ENCODE measurements at regions not wholly inside any gene's neighbourhood (a gene's known extent, or its start where the extent isn't known, plus 50 kb on each side); places are given as distances from the start of the nearest gene placed in this dataset.
"Not testable (repeated sequence)": the region's sequence is repeated elsewhere in the genome, so short reads cannot be mapped to it uniquely, and the experiment has no call there.

DNA sequence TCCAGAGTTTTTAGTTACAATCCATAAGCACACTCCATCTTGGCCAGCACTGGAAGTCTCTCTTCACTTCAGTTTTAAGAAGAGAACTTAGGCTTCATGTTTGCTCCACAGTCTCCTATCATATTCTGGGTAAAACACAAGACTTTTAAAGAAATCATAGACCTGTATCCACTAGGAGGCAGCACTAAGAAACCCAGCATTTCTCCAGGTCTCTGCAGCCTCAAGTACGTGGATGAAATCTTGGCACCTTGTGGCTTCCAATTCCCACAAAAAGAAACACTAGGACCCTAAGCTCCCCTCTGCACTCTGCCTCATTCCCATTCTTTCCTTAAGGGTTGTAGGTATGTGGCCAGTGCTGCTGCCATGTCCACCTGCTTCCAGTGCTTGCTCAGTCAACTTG, 367.3 kb upstream of the CASK start:
- no peak for DNase-seq (ENCODE audit: extremely low read depth in 1 of 2, low read depth in 1 of 2)

DNA sequence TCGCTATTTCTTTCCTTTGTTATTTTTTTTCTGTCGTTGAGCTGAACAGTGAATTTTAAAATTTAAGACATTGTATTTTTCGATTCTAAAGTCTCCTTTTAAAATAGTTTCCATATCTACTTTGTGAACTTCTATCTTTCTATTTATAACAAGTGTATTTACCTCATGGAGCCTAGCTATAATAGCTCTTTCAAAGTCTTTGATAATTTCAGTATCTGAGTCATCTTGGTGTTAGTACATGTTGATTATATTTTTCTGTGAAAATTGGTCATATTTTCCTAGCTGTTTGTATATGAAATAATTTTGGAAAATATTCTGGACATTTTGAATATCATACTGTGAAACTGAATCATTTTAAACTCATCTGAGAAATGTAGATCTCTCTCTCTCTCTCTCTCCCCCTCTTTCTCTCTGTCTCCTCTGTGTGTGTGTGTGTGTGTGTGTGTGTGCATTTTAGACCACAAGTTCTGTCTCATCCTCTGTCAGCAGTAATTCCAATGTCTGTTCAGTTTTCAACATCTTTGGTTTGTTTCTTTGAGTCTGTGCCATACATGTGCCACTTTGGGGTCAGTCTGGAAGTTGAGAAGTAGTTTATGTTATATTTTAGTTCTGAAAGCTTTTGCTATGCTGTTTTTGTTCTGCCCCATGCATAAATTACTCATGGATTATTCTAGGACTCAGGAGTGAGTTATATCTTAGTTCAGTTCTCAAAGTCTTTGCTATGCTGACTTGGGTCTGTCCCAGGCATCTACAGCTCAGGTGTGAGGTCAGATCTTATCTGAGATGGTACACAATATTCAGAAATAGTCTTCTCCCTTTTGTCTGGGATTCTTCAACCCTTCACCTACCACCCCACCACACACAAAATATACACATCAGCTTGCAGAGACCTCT, 366.4 kb upstream of the CASK start:
- DNase-seq (ENCODE audit: extremely low read depth in 1 of 2, low read depth in 1 of 2), result no peak

DNA sequence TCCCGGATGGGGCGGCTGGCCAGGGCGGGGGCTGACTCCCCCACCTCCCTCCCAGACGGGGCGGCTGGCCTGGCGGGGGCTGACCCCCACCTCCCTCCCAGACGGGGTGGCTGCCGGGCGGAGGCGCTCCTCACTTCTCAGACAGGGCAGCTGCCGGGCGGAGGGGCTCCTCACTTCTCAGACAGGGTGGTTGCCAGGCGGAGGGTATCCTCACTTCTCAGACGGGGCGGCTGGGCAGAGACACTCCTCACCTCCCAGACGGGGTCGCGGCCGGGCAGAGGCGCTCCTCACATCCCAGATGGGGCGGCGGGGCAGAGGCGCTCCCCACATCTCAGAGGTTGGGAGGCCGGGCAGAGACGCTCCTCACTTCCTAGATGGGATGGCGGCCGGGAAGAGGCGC, 362.3 kb upstream of the CASK start:
- DNase-seq (ENCODE audit: extremely low read depth in 1 of 2, low read depth in 1 of 2), result not testable (repeated sequence)

DNA sequence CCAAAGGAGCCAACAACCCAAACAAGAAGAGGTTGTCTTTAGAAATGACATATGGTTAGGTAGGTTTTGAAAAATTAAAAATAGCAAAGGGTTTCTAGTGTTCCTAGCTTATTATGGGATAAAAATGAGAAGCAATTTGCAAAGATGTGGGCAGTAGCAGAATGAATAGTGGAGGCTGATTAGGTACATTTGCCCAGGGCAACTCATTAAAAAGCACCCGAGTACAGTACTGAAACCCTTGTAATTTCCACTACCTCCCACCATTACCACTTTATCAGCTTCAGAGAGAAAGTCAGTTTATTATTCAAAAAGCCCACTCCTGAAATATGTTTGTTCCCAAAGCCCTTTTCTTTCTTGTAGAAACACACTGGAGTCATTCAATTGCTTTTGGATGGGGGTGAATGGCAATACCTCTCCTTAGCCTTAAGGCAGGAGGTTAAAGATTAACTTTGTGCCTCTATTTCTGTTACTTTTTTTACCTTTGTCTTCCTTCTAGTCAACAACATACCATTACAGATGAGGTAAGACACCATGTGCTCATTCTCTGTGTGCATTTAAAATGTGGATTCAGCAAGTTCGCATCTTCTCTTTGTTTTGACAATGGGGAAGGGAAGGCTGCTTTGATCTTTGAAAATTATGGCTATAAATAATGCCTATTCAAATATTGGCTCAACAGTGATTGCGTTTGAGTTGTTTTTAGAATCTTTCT, 353.8 kb upstream of the CASK start:
- DNase-seq (ENCODE audit: extremely low read depth in 1 of 2, low read depth in 1 of 2), result no peak

DNA sequence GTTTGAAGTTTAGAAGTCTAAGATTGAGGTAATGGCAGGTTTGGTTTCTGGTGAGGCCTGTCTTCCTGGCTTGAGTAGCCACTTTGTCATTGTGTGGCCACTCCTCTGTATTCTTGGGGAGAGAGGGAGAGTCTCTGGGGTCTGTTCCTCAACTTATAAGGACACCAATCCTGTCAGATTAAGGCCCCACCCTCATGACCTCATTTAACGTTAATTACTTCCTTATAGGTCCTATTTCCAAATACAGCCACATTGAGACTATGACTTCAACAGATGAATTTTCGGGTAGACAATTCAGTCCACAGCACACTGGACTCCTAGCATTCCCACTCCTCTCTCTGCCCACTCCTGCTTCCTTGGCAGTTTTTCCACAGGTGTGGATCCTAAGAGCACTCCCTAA, 350.8 kb upstream of the CASK start:
- DNase-seq (ENCODE audit: extremely low read depth in 1 of 2, low read depth in 1 of 2), result no peak

DNA sequence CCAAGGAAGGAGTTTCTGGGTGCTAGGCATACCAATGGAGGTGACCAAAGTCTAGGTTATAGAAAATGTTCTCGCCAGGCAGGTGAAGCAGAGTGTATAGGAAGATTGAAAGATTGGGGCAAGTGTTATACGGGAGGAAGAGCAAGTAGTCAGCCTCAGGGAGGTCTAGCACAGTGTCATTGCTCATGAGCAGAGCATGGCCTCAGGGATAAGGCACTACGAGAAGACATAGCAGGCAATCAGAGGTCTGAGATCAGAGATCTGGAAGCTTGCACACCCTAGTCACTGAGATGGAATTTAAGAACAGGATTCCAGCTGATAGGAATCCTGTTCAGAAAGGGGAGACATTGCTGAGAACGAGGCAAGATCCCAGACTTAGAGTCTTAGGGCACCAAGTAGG, 350.0 kb upstream of the CASK start:
- no peak for DNase-seq (ENCODE audit: extremely low read depth in 1 of 2, low read depth in 1 of 2)

DNA sequence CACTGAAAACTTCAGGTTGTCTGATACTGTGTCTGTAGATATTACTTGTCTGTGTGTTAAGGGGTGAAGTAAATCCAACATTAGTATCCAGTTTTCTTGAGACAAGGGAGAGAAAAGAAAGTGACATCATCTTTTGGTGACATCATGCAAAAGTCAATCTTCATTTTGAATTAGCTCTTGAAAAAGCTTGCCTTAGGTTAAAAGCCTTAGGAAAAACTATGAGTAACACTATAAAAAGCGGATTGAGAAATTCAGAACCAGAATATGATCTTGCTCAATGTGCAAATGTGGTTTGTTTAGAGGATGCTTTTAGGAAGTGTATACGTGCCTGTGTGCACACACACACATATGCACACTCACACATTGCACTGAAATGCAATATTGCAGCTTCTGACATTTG, 345.8 kb upstream of the CASK start:
- DNase-seq (ENCODE audit: extremely low read depth in 1 of 2, low read depth in 1 of 2), result no peak

DNA sequence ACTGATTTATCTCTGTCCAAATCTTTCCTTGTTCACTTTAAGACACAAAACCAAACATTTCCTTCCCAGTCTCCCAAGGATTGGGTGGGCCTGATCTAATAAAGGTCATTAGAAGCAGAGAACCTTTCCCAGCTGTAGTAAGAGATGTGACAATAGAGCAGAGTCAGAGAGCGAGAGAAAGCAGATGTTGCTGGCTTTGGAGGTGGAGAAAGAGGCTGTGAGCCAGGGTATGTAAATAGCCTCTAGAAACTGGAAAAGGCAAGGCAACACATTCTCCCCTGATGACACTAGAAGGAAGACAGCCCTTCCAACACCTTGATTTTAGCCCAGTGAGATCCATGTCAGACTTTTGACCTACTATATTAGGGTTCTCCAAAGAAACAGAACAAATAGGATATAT, 337.5 kb upstream of the CASK start:
- no peak for DNase-seq (ENCODE audit: extremely low read depth in 1 of 2, low read depth in 1 of 2)

DNA sequence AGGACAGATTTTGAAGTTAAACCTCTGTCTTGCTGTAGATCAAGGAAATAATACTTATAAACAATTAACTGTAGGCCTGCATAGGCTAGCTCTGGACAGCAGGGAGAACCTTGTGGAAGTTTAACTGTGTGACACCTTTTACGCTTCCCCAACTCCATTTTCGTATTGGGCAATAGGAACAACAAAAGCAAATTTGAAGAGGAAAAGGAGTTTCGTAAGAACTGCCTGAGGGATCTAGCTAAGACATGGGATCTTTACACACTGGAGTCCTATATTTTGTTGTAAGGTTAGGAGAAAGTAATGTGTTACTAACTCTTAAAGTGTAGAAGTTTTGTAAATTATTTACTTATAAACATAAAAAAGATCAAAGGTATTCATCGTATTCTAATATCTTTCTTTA, 324.9 kb upstream of the CASK start:
- DNase-seq (ENCODE audit: extremely low read depth in 1 of 2, low read depth in 1 of 2), result no peak

DNA sequence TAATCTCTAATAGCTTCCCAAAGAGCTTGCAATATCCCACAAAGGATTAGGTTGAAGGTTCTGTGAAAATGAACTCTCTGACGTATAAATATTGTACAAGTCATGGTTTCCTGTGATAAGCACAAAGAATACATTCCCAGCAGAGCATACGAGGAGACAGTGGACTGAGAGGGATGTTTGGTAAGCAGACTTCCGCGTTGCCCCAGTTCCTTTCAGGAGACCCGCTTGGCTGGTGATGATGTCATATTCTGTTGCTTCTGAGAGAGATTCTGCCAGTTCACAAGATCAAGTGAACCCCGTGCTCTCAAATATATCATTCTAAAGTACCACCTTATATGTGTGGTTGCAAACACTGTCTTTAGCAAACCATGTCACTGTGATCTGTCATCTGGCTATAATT, 323.9 kb upstream of the CASK start:
- no peak for DNase-seq (ENCODE audit: extremely low read depth in 1 of 2, low read depth in 1 of 2)

DNA sequence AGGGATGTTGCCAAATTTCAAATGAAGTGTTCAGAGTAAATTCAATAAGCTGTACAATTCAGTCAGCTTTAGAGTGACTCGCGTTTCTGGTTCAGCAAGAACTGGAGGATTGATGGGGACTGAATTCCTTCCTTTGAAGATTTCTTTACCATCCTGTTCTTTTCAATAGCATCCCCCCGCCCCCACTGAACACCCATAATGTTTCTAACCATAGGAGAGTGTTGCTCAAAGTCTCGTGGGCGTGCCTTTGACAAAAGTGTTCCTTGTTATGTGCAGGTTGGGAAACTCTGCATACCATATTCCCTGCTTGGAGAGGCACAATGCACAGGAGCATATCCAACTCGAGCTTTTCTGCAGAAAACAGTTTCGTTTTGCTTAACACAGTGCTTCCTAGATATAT, 323.5 kb upstream of the CASK start:
- no peak for DNase-seq (ENCODE audit: extremely low read depth in 1 of 2, low read depth in 1 of 2)

DNA sequence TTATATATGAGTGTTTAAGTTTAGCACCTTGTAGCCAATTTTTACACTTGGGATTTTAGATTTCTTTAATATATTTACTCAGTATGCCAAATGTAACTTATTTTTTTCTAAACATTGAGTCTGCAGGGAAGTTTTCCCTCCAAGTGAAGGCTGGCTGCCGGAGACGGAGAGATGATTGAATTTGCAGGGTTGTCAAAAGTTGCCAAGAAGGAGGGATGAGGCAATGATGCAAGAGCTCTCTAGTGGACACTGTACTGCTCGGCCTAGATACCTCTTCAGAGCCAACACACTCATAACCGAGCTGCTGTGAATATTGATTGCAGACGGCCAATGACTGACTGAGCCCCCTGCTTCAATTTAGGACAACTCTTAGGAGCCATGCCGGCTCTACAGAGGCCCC, 318.6 kb upstream of the CASK start:
- no peak for DNase-seq (ENCODE audit: extremely low read depth in 1 of 2, low read depth in 1 of 2)

DNA sequence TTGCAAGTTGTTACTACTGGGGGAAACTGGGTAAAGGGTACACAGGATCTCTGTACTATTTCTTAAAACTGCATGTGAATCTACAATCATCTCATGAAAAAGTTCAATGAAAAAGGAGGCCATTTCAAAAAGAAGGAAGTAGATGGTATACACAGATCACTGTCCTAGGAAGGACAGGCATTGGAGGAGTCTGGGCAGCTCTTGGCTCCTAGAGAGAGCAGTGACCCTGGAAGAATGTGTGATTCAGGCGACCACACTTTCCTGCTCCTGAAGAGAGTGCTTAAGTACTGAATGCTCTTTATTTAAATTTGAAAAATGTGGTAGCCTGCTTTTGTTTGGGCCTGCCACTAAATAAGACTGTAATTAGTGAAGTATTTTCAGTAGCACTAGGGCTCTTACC, 318.1 kb upstream of the CASK start:
- no peak for DNase-seq (ENCODE audit: extremely low read depth in 1 of 2, low read depth in 1 of 2)

DNA sequence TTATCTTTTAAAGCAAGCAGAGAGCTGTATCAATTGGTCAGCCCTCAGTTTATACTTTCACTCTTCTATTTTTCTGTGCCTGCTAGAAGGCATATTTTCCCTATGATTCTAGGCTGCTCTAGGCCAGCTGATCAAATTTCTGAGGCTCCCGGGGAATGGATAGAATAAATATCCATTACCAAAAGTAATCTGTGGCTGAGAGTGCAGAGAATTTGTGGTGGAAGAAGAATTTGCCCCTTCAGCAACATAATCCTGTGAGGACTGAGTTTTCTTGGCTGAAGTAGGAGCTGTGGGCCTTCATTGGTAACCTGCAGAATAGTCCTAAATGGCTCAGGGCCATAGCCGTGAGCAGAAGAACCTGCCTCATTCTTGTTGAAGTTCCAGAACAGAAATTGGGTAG, 314.6 kb upstream of the CASK start:
- DNase-seq (ENCODE audit: extremely low read depth in 1 of 2, low read depth in 1 of 2), result no peak

DNA sequence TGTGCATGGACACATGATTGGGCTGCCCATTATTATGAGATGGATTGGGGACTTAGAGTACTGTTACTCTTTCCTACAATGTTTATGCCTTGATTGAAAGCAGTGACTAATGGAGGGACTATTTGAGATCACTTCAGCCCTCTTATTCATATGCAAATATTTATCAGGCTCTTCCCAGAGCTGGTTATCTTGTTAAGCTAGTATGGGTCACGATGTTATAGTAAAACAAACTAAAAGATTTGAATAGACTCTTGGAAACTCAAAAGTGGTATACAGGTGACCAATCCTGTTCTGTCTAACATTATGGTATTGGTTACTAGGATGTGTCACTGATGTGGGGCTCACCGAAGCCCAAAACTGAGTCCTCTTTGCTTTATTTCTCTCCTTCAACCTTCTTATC, 306.2 kb upstream of the CASK start:
- no peak for DNase-seq (ENCODE audit: extremely low read depth in 1 of 2, low read depth in 1 of 2)

DNA sequence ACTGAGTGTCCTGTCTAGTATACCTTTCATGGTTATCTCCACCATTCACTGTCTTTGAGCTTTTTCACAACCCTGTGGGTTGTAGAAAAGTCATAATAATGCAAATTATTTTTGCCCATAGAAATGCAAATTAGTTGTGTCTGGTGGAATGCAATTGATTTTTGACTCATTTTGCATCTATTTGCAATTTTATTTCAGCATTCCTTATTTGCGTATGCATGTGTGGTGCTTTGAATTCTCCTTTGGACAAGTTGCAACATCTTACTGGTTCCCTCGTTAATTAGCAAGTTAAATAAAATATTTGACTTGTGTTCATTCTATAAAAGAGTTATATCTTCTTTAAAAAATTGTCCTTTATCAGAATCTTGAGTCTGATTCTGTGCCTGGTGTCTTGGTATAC, 297.3 kb upstream of the CASK start:
- no peak for DNase-seq (ENCODE audit: extremely low read depth in 1 of 2, low read depth in 1 of 2)

DNA sequence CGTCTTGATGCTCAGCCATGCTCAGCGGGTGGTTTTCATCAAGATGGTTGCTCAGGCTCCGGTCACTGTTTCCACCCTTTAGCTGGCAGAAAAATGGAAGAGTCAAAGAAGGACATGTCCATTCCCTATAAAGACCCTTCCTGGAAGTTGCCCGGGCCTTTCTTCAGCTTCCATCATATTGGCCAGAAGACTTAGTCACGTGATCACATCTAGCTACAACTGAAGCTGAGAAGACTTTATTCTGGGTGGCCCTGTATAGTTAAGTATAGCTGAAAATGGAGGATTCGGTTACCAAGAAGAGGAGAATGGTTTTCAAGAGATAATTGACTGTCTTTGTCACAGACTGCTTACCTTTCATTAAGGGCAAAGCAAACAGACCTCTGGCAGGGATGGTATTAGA, 296.7 kb upstream of the CASK start:
- no peak for DNase-seq (ENCODE audit: extremely low read depth in 1 of 2, low read depth in 1 of 2)

DNA sequence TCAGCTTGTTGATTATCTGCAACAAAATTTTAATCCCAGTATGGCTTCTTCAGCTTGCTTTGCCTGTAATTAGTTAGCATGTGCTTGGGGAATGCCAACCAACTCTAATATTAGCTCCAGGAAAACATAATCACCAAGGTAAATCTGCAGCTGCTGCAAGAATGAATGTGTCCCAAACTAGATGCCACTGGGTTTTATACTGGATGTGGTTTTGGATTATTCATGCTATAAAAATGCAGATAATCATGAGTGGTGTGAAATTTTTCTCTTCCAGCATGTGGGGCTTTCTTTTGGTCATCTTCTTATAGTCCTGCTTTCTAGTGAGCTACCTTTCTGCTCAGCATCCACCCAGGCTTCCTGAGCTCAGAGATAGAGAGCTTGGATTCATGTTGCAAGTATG, 295.9 kb upstream of the CASK start:
- no peak for DNase-seq (ENCODE audit: extremely low read depth in 1 of 2, low read depth in 1 of 2)

DNA sequence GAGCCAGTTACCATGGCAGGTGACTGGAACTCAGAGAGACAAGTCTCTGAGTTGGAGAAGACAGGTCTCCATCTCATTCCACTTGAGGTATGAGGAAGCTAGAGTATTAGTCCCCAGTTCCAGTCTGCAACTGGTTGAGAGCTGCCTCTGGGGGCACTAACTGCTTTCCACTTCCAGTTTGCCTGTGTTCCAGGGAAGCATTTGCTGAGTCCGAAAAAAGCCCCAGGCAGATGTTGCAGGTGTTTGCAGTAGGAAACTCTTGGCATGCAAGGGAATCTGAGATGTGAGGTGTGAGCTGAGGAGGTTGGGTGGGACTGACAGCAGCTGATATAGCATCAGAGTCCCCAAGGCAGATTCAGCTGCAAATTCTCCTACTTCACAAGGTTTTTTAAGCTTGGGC, 272.2 kb upstream of the CASK start:
- DNase-seq (ENCODE audit: extremely low read depth in 1 of 2, low read depth in 1 of 2), result no peak

DNA sequence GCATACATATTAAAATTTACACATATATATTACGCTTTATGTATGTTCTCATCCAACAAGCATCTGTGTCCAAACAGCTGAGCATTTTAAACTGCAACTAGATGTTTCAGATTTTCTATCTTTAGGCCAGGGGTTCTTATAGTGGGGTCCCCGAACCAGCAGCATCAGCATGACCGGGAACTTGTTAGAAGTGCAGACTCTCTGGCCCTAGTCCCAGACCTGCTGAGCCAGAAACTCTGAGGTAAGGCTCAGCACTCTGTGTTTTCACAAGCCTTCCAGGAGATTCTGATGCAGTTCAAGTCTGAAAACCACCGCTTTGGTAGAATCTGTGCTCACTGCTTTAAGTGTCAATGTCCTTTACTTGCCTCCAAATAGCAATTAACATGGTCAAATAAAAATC, 266.2 kb upstream of the CASK start:
- no peak for DNase-seq (ENCODE audit: extremely low read depth in 1 of 2, low read depth in 1 of 2)

DNA sequence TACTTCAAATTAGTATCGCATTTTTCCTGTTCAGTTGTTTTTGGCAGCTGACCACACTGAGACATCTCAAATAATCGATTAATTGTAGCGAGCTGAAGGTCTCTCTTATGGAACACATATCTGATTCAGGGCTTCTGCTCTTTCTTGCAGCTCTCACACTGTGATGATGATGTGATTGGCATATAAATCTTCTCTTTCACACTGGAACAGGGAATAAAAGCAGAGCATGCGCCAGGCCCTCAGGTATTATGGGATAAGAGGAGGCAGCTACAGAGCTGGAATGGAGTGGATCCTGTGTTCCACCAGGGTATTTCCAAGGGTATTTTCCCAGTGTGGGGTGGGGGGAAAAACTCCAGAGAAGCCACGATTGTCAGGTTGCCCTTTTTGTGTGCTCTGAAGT, 265.4 kb upstream of the CASK start:
- DNase-seq (ENCODE audit: extremely low read depth in 1 of 2, low read depth in 1 of 2), result no peak

DNA sequence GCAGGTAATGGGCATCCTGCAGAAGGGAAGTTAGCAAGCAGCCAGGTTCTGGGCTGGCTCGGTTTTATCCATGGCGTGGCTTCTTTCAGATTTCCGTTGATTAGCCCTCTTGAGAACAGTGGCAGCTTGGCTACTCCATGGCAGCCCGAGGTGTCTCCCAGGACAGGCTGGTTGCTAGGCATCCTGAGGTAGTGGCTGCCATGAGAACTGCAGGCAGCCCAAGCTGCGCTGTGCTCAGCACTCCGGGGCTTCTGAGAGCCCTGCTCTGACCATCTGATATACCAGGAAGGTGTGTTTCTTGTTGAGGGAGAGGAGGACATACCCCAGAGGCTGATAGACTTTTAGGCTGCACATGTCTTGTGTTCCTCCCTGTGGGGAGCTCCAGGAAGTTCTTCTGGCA, 253.4 kb upstream of the CASK start:
- DNase-seq (ENCODE audit: extremely low read depth in 1 of 2, low read depth in 1 of 2), result no peak

DNA sequence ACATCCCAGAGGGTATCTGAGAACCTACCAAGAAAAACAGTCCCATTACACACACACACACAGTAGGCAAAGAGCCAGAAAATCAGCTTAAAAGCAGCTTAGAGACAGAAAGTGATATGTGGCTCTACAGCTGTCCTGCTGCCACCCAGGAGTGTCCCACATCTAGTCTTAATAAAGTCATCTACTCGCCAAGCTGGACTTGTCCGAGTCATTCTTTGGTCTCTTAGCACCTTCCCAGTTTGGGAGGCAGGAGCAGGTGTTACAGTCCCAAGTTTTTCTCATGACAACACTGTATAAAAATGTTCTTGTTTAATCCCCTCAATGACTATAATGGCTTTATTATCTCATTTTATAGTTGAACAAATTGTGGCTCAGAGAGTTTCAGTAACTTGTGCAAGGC, 252.5 kb upstream of the CASK start:
- no peak for DNase-seq (ENCODE audit: extremely low read depth in 1 of 2, low read depth in 1 of 2)

Measured in stimulated activated CD8-positive, alpha-beta memory T cell treated with anti-CD3 and anti-CD28 coated beads, Interleukin-7, amount 100 ng/mL, for 48 hours (primary cell).